ENCODE measurements at regions not wholly inside any gene's neighbourhood (a gene's known extent, or its start where the extent isn't known, plus 50 kb on each side); places are given as distances from the start of the nearest gene placed in this dataset.

DNA sequence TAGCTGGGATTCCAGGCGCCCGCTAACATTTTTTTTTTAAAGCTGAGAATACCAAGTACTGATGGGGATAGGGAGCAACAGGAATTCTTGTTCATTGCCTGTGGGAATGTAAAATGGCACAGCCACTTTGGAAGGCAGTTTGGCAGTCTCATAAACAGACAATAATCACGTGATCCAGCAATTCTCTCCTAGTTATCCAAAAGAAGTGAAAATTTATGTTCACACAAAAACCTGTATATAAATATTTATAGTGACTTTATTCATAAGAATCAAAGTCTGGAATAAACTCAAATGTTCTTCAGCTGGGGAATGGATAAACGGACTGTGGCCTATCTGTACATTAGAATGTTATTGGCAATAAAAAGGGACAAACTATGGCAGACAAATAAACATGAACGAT is 72.5 kb upstream of the NEO1 start:
- Histone ChIP-seq H2BK5ac (ENCODE audit: insufficient read length, low read length) (no peak overlapping the region), H3K79me2 (ENCODE audit: insufficient read depth, low read length) (no peaks in the 10 kb centered on the region), H3T11ph (ENCODE audit: low read length) (no peak overlapping the region), H3K27ac (ENCODE audit: insufficient read length, low read depth, low read length) (no peak overlapping the region), H4K5ac (ENCODE audit: insufficient read length, low read depth, low read length) (no peak overlapping the region), H3K56ac (ENCODE audit: insufficient read length, low read depth, low read length) (no peak overlapping the region), H4K20me1 (ENCODE audit: control insufficient read depth, insufficient read depth, insufficient read length) (no peaks in the 10 kb centered on the region), H2AFZ (ENCODE audit: low read length) (no peak overlapping the region), H3K9me3 (ENCODE audit: control insufficient read depth, low read depth, low read length) (no peaks in the 10 kb centered on the region), H3K23me2 (ENCODE audit: insufficient read length, low read depth, low read length, poor library complexity, severe bottlenecking) (no peaks in the 10 kb centered on the region), H2BK15ac (ENCODE audit: low read depth, low read length) (no peak overlapping the region), H3K4ac (ENCODE audit: low read depth, low read length) (no peak overlapping the region), H3K18ac (ENCODE audit: insufficient read length, low read depth, low read length) (no peak overlapping the region), H3K4me1 (ENCODE audit: insufficient read depth, low read length) (no peaks in the 10 kb centered on the region), H4K8ac (replicated peaks; ENCODE audit: insufficient read length, low read depth, low read length) (no peak overlapping the region), H3K27me3 (ENCODE audit: insufficient read depth, low read length) (no peaks in the 10 kb centered on the region), H3K79me1 (ENCODE audit: insufficient read depth, low read depth, low read length, poor library complexity, severe bottlenecking) (no peaks in the 10 kb centered on the region), H2AK5ac (ENCODE audit: insufficient read length, low read length) (no peak overlapping the region), H3K9ac (ENCODE audit: extremely low read depth, insufficient read length, low read length) (no peak overlapping the region), H4K91ac (ENCODE audit: insufficient read length, low read depth, low read length) (no peak overlapping the region), H3K23ac (ENCODE audit: insufficient read length, low read depth, low read length) (no peak overlapping the region), H3K14ac (ENCODE audit: insufficient read depth, low read length) (no peak overlapping the region), H2BK12ac (ENCODE audit: insufficient read length, low read depth, low read length) (no peak overlapping the region), H2BK20ac (ENCODE audit: low read depth, low read length, poor library complexity, severe bottlenecking) (no peak overlapping the region), H2BK120ac (ENCODE audit: low read depth, low read length, poor library complexity, severe bottlenecking) (no peak overlapping the region), H3K4me2 (ENCODE audit: insufficient read depth, insufficient read length, low read length) (no peak overlapping the region)
- H3K36me3 Mint-ChIP-seq (ENCODE audit: insufficient read depth in 1 of 3, low read depth in 3 of 3): no peaks in the 10 kb centered on the region
- DNase-seq: no peak
- H3K27me3 Mint-ChIP-seq (ENCODE audit: low read depth): peaks cover 3% of the 10 kb centered on the region; the same call in 1 of the 2 replicates
- H3K9me3 Mint-ChIP-seq: no peaks in the 10 kb centered on the region; a peak in 1 of 5 replicates
- peaks cover 0 to 6% of the 10 kb centered on the region in 2 experiments; a peak in 1 of 4 replicates for H3K4me1 Mint-ChIP-seq
- TF ChIP-seq, protein P1, sequence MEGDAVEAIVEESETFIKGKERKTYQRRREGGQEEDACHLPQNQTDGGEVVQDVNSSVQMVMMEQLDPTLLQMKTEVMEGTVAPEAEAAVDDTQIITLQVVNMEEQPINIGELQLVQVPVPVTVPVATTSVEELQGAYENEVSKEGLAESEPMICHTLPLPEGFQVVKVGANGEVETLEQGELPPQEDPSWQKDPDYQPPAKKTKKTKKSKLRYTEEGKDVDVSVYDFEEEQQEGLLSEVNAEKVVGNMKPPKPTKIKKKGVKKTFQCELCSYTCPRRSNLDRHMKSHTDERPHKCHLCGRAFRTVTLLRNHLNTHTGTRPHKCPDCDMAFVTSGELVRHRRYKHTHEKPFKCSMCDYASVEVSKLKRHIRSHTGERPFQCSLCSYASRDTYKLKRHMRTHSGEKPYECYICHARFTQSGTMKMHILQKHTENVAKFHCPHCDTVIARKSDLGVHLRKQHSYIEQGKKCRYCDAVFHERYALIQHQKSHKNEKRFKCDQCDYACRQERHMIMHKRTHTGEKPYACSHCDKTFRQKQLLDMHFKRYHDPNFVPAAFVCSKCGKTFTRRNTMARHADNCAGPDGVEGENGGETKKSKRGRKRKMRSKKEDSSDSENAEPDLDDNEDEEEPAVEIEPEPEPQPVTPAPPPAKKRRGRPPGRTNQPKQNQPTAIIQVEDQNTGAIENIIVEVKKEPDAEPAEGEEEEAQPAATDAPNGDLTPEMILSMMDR (conservative IDR thresholded peaks at IDR 0.05): no peak
- no peak overlapping the region for H3K27ac Mint-ChIP-seq
- H3K4me3 Mint-ChIP-seq: no peak overlapping the region
- WGBS (ENCODE audit: extremely low coverage, insufficient read length, low lambda C conversion rate): no CpG with 5 or more reads among the region's 5 CpGs
